Gastrocnemius medialis (tissue), 4 donors: ENCODE measurements at regions not wholly inside any gene's neighbourhood (a gene's known extent, or its start where the extent isn't known, plus 50 kb on each side); places are given as distances from the start of the nearest gene placed in this dataset.

ENCODE experiments used
- POLR2A ChIP-seq, 2 donors: fragments of 450-650 bp; IDR thresholded peaks; one replicate each; pipeline ENCODE4 v1.6.1; 2017; ENCODE audit warnings: antibody characterized with exemption in 2 of 2, mild to moderate bottlenecking in 2 of 2, moderate library complexity in 2 of 2
- TF ChIP-seq, protein P1 (sequence below), 5 experiments: fragments of 450-650 bp in 3 of 5; fragments of 200-600 bp in 2 of 5; sonication (generic) in 2 of 5; IDR thresholded peaks in 4 of 5; conservative IDR thresholded peaks in 1 of 5; 1 replicate in 4 of 5; 2 replicates in 1 of 5; pipeline ENCODE4 v1.5.1; 2016 to 2019; ENCODE audit warnings: antibody characterized with exemption in 5 of 5, mild to moderate bottlenecking in 3 of 5, moderate library complexity in 3 of 5

DNA sequence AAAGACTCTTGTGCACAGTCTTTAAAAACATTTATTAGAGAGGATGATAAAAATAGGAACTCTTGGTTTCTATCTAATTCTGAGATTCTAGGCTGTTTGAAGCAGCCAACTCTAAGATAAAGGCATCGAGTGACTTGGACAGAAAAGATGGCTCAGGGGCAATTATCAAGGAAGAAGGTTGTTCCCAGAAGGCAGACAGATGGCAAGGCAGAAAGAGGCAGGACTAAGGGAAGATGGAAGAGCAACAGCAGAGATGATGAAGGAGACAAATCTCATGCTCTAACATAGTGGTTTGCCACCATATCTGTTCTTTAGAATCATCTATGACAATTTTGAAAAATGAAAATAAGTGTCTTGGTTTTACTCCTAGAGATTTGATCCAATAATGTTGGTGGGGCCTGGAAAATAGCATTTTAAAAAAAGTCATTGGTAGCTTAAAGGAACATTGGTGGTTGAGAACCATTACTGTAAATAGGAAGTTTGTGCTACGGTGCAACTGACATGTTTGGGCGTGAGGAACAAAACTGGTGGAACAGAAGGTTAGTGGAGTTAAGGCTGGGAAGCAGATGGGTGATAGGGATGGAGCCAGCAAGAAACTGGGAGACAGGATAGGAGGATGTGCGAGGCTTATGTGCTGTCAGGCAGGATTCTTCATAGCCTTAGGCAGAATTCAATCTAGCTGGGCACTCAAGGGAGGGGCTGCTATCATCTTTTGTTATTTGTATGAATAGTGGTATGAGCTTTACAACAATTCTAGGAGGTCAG is 751.1 kb downstream of the DHX35 start:
- TF ChIP-seq POLR2A (IDR thresholded peaks at IDR 0.05): no peak
- TF ChIP-seq, protein P1, sequence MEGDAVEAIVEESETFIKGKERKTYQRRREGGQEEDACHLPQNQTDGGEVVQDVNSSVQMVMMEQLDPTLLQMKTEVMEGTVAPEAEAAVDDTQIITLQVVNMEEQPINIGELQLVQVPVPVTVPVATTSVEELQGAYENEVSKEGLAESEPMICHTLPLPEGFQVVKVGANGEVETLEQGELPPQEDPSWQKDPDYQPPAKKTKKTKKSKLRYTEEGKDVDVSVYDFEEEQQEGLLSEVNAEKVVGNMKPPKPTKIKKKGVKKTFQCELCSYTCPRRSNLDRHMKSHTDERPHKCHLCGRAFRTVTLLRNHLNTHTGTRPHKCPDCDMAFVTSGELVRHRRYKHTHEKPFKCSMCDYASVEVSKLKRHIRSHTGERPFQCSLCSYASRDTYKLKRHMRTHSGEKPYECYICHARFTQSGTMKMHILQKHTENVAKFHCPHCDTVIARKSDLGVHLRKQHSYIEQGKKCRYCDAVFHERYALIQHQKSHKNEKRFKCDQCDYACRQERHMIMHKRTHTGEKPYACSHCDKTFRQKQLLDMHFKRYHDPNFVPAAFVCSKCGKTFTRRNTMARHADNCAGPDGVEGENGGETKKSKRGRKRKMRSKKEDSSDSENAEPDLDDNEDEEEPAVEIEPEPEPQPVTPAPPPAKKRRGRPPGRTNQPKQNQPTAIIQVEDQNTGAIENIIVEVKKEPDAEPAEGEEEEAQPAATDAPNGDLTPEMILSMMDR (IDR thresholded peaks at IDR 0.05 in 4 of 5, conservative IDR thresholded peaks at IDR 0.05 in 1 of 5): no peak
